A549 (cell line): ENCODE measurements at regions not wholly inside any gene's neighbourhood (a gene's known extent, or its start where the extent isn't known, plus 50 kb on each side); places are given as distances from the start of the nearest gene placed in this dataset.

ENCODE experiments used
- ATAC-seq, 2 experiments: fragments of 200-7000 bp in 1 of 2; fragments of >200 bp in 1 of 2; cut with Nextera tagmentation in 1 of 2; cut with Tn5 transposase in 1 of 2; 3 replicates each; pipeline versions ENCODE4 v1.8.0 to v1.9.1; 2018 to 2020; ENCODE audit warnings: mild to moderate bottlenecking in 1 of 2, moderate library complexity in 1 of 2
- CTCF ChIA-PET: fragments of 300-600 bp; sonication (Branson Sonifier 250); formaldehyde crosslinking; extraction: SDS; loops from one replicate; lab custom pipeline; 2021; ENCODE audit warnings: antibody characterized with exemption, inconsistent platforms; lab: Yijun Ruan, JAX
- POLR2A ChIA-PET: fragments of 350-600 bp; formaldehyde crosslinking; extraction: SDS; loops from one replicate; lab custom pipeline; 2021; ENCODE audit warnings: antibody characterized with exemption, inconsistent platforms; lab: Yijun Ruan, JAX
- DNase-seq, 2 experiments: peaks; one replicate each; pipeline versions ENCODE4 v3.0.0 to v3.0.0-alpha.2; 2011 to 2016; ENCODE audit warnings: low read depth in 1 of 2, low spot score in 1 of 2
- FAIRE-seq: peaks from 2 replicates; lab custom pipeline; 2011; peaks lifted over from hg19 to GRCh38; lab: Jason Lieb, UNC
- H3K27ac ChIP-seq, 2 experiments: fragments of >200 bp; sonication (Bioruptor Twin); formaldehyde crosslinking; 3 replicates each; pipeline ENCODE4 v1.5.1; 2016 to 2017
- H3K4me1 ChIP-seq: fragments of >200 bp; sonication (Bioruptor Twin); formaldehyde crosslinking; 3 replicates; pipeline ENCODE4 v1.6.1; 2016
- H3K4me2 ChIP-seq: fragments of >200 bp; sonication (Bioruptor Twin); formaldehyde crosslinking; 3 replicates; pipeline ENCODE4 v1.6.1; 2016
- H3K4me3 ChIP-seq: fragments of >200 bp; sonication (Bioruptor Twin); formaldehyde crosslinking; 3 replicates; pipeline ENCODE4 v1.5.1; 2016
- H3K9me3 ChIP-seq: fragments of >200 bp; sonication (Bioruptor Twin); formaldehyde crosslinking; 3 replicates; pipeline ENCODE4 v1.6.1; 2016
- BCL3 ChIP-seq: fragments of >200 bp; sonication (Bioruptor Twin); formaldehyde crosslinking; IDR thresholded peaks from 3 replicates; pipeline ENCODE4 v1.6.1; 2016
- BHLHE40 ChIP-seq: IDR thresholded peaks from 2 replicates; pipeline ENCODE4 v1.6.1; 2012; ENCODE audit warnings: low read depth, low read length, inconsistent platforms
- CBX8 ChIP-seq: fragments of 200-600 bp; sonication (generic); IDR thresholded peaks from 2 replicates; pipeline ENCODE4 v1.6.1; 2016
- CEBPB ChIP-seq, 2 experiments: fragments of >200 bp in 1 of 2; sonication (Bioruptor Twin) in 1 of 2; formaldehyde crosslinking in 1 of 2; IDR thresholded peaks; 2 replicates each; pipeline ENCODE4 v1.6.1; 2012 to 2016
- EHMT2 ChIP-seq: fragments of 200-600 bp; sonication (generic); IDR thresholded peaks from 2 replicates; pipeline ENCODE4 v1.6.1; 2016; ENCODE audit warnings: antibody characterized with exemption, low read depth, mild to moderate bottlenecking, moderate library complexity
- ESRRA ChIP-seq: fragments of 150-350 bp; IDR thresholded peaks from 2 replicates; pipeline ENCODE4 v1.6.1; 2014; ENCODE audit warnings: mild to moderate bottlenecking, low read length, borderline replicate concordance
- FOSB ChIP-seq: fragments of 250-450 bp; sonication (Bioruptor Pico); IDR thresholded peaks from 2 replicates; pipeline ENCODE4 v1.5.0; 2020; ENCODE audit warnings: mild to moderate bottlenecking, moderate library complexity
- FOXS1 ChIP-seq: fragments of 250-450 bp; sonication (Bioruptor Pico); IDR thresholded peaks from 2 replicates; pipeline ENCODE4 v1.5.0; 2020; ENCODE audit warnings: mild to moderate bottlenecking, moderate library complexity
- GATA3 ChIP-seq: IDR thresholded peaks from 2 replicates; pipeline ENCODE4 v1.6.1; 2012; ENCODE audit warnings: borderline replicate concordance
- HES2 ChIP-seq: fragments of >200 bp; sonication (Bioruptor Twin); formaldehyde crosslinking; IDR thresholded peaks from 2 replicates; pipeline ENCODE4 v1.6.1; 2016
- HOXB5 ChIP-seq: fragments of 250-450 bp; sonication (Bioruptor Pico); IDR thresholded peaks from 2 replicates; pipeline ENCODE4 v1.5.0; 2020; ENCODE audit warnings: mild to moderate bottlenecking, moderate library complexity
- JUNB ChIP-seq: fragments of >200 bp; sonication (Bioruptor Twin); formaldehyde crosslinking; IDR thresholded peaks from 2 replicates; pipeline ENCODE4 v1.6.1; 2016
- KDM5A ChIP-seq: fragments of 200-600 bp; sonication (generic); IDR thresholded peaks from 2 replicates; pipeline ENCODE4 v1.6.1; 2016; ENCODE audit warnings: antibody characterized with exemption, mild to moderate bottlenecking
- NPAS2 ChIP-seq: fragments of 250-450 bp; sonication (Bioruptor Pico); IDR thresholded peaks from 2 replicates; pipeline ENCODE4 v1.8.0; 2022; ENCODE audit warnings: mild to moderate bottlenecking, moderate library complexity, borderline replicate concordance
- POLR2A ChIP-seq: IDR thresholded peaks from 2 replicates; pipeline ENCODE4 v1.6.1; 2012; ENCODE audit warnings: mild to moderate bottlenecking, low read length
- RAD21 ChIP-seq, 2 experiments: fragments of >200 bp in 1 of 2; sonication (Bioruptor Twin) in 1 of 2; formaldehyde crosslinking in 1 of 2; IDR thresholded peaks in 1 of 2; conservative IDR thresholded peaks in 1 of 2; 2 replicates in 1 of 2; 3 replicates in 1 of 2; pipeline ENCODE4 v1.6.1; 2012 to 2018; ENCODE audit warnings: inconsistent platforms in 1 of 2
- RARB ChIP-seq: fragments of 250-450 bp; sonication (Bioruptor Pico); IDR thresholded peaks from 2 replicates; pipeline ENCODE4 v1.8.0; 2021; ENCODE audit warnings: mild to moderate bottlenecking, moderate library complexity
- SMC3 ChIP-seq: fragments of >200 bp; sonication (Bioruptor Twin); formaldehyde crosslinking; IDR thresholded peaks from 3 replicates; pipeline ENCODE4 v1.6.1; 2018; ENCODE audit warnings: inconsistent platforms
- SREBF2 ChIP-seq: fragments of 450-650 bp; IDR thresholded peaks from 2 replicates; pipeline ENCODE4 v1.6.1; 2014; ENCODE audit warnings: mild to moderate bottlenecking, moderate library complexity
- TFCP2L1 ChIP-seq: fragments of 250-450 bp; sonication (Bioruptor Pico); IDR thresholded peaks from 2 replicates; pipeline ENCODE4 v1.5.0; 2021; ENCODE audit warnings: mild to moderate bottlenecking
- TP53 ChIP-seq: fragments of 250-450 bp; sonication (Bioruptor Pico); IDR thresholded peaks from 2 replicates; pipeline ENCODE4 v1.5.0; 2021; ENCODE audit warnings: mild to moderate bottlenecking, moderate library complexity
- WGBS: methylation state at CpG from one replicate; pipeline ENCODE4 v1.1.6; 2017; ENCODE audit errors: missing lambda C conversion rate; 5-methylcytosine and 5-hydroxymethylcytosine counted together
- TF ChIP-seq, protein P1 (sequence below): fragments of 250-450 bp; sonication (Bioruptor Pico); IDR thresholded peaks from 2 replicates; pipeline ENCODE4 v1.5.0; 2020; ENCODE audit warnings: low read depth, mild to moderate bottlenecking, moderate library complexity
- TF ChIP-seq, protein P2 (sequence below): fragments of >200 bp; sonication (Bioruptor Twin); formaldehyde crosslinking; IDR thresholded peaks from 3 replicates; pipeline ENCODE4 v1.5.1; 2016

DNA sequence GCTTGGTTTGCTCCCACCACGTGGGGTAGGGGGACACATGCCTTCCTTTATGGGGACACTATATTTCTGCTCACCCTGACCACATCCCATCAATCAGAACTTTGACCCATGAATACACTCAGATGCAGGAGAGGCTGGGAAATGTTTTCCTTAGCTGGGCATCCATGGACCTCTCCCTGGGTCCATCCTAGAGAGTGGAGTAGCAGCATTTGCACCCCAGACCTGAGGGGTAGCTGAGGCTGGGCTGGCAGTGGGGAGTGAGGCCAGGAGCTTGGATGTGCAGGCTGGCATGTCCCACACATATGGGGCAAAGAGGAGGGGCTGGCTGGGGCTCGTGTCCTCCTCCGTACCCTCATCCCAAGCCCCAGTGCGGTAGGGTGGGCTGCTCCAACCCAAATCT is 152.8 kb downstream of the TM9SF2 start:
- H3K9me3 ChIP-seq: no peaks in the 10 kb centered on the region
- no peak for TF ChIP-seq HES2
- no peak for TF ChIP-seq SREBF2
- no peak for TF ChIP-seq ESRRA
- no peak for TF ChIP-seq GATA3
- no peak for TF ChIP-seq POLR2A
- no peak for TF ChIP-seq EHMT2
- TF ChIP-seq KDM5A: no peak
- no peak for TF ChIP-seq CEBPB (IDR thresholded peaks at IDR 0.05)
- TF ChIP-seq JUNB: no peak
- no peak for TF ChIP-seq RAD21 (conservative IDR thresholded peaks at IDR 0.05 in 1 of 2, IDR thresholded peaks at IDR 0.05 in 1 of 2)
- TF ChIP-seq FOXS1: no peak
- no peak for TF ChIP-seq RARB (CRISPR knock-in tag)
- 78% methylated on average over 4 of the region's 4 CpGs for WGBS
- H3K4me3 ChIP-seq: no peak overlapping the region
- no peak for FAIRE-seq
- peaks cover 26% of the 10 kb centered on the region for H3K4me1 ChIP-seq
- H3K4me2 ChIP-seq: no peak overlapping the region
- CTCF ChIA-PET: interaction anchor here (3.0 kb wide), 1 partner anchor 21 kb away, joined by 15 read pairs; no protein-coding TSS in a partner anchor
- no peak for DNase-seq
- H3K27ac ChIP-seq: peak overlapping the region; percentile 3 to 91; a peak in 4 of 6 replicates
- ATAC-seq: no peak
- POLR2A ChIA-PET: no interaction called here

DNA sequence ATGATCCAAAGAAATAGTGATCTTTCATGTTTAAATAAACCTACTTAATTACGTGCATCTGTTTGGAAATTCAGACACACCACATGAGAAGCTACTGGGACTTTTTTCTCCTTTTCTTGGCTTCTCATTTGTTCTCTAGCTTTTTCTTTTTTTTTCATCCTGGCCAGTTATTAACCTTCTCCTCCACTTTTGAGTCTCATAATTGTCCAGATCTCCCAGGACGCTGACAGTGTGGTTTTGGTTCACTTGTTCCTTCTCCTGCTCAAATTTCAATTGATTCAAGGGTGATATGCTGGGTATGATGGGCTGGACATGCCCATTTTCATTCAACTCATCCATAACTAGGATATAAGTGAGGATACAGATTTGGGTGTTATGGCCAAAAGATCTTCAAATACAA is 152.3 kb downstream of the TM9SF2 start:
- ATAC-seq (no peak), FAIRE-seq (no peak)
- no peak overlapping the region for H3K4me3 ChIP-seq
- no peak overlapping the region for H3K4me2 ChIP-seq
- peak overlapping the region in 1 of 2 experiments; percentile 91; a peak in 2 of 6 replicates for H3K27ac ChIP-seq
- TF ChIP-seq BHLHE40 (no peak), HOXB5 (CRISPR knock-in tag) (no peak), FOSB (CRISPR knock-in tag) (no peak), CBX8 (no peak)
- TF ChIP-seq, protein P1, sequence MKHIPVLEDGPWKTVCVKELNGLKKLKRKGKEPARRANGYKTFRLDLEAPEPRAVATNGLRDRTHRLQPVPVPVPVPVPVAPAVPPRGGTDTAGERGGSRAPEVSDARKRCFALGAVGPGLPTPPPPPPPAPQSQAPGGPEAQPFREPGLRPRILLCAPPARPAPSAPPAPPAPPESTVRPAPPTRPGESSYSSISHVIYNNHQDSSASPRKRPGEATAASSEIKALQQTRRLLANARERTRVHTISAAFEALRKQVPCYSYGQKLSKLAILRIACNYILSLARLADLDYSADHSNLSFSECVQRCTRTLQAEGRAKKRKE (CRISPR knock-in tag): no peak
- TF ChIP-seq, protein P2, sequence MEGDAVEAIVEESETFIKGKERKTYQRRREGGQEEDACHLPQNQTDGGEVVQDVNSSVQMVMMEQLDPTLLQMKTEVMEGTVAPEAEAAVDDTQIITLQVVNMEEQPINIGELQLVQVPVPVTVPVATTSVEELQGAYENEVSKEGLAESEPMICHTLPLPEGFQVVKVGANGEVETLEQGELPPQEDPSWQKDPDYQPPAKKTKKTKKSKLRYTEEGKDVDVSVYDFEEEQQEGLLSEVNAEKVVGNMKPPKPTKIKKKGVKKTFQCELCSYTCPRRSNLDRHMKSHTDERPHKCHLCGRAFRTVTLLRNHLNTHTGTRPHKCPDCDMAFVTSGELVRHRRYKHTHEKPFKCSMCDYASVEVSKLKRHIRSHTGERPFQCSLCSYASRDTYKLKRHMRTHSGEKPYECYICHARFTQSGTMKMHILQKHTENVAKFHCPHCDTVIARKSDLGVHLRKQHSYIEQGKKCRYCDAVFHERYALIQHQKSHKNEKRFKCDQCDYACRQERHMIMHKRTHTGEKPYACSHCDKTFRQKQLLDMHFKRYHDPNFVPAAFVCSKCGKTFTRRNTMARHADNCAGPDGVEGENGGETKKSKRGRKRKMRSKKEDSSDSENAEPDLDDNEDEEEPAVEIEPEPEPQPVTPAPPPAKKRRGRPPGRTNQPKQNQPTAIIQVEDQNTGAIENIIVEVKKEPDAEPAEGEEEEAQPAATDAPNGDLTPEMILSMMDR: no peak
- TF ChIP-seq, all 56 proteins: peak for 0
- ChIA-PET CTCF (no interaction called here), POLR2A (no interaction called here)
- no peaks in the 10 kb centered on the region for H3K9me3 ChIP-seq
- peaks cover 23% of the 10 kb centered on the region for H3K4me1 ChIP-seq
- 83% methylated on average over 2 of the region's 2 CpGs for WGBS
- DNase-seq: no peak

- H3K27ac ChIP-seq: peak overlapping the region in 1 of 2 experiments; percentile 31; a peak in 1 of 6 replicates
- no peak for DNase-seq
- no peak for FAIRE-seq
- POLR2A ChIA-PET: no interaction called here
- H3K4me2 ChIP-seq: no peak overlapping the region
- peaks cover 23% of the 10 kb centered on the region for H3K4me1 ChIP-seq
- no peak for ATAC-seq
- H3K4me3 ChIP-seq: no peak overlapping the region
- WGBS: 93% methylated on average over 3 of the region's 3 CpGs
- TF ChIP-seq, protein P2: no peak
- TF ChIP-seq NPAS2 (CRISPR knock-in tag): no peak
- TF ChIP-seq BCL3: no peak
- no peak for TF ChIP-seq TP53 (CRISPR knock-in tag)
- TF ChIP-seq TFCP2L1 (CRISPR knock-in tag): no peak
- TF ChIP-seq POLR2A: no peak
- no peak for TF ChIP-seq SMC3
- CTCF ChIA-PET: no interaction called here
- no peaks in the 10 kb centered on the region for H3K9me3 ChIP-seq
Measured at GRCh38 chr13:99652901-99653300, 151.6 kb downstream of the TM9SF2 start.
